ENCODE measurements at regions not wholly inside any gene's neighbourhood (a gene's known extent, or its start where the extent isn't known, plus 50 kb on each side); places are given as distances from the start of the nearest gene placed in this dataset.

- Histone ChIP-seq H3K4me2 (no peak overlapping the region), H3K9me2 (no peaks in the 10 kb centered on the region), H3K9ac (no peak overlapping the region), H3K27ac (ENCODE audit: low read depth in 2 of 2, low read length in 1 of 2) (no peak overlapping the region), H3K36me3 (replicated peaks in 1 of 2; ENCODE audit: control insufficient read depth in 1 of 2, insufficient read depth in 2 of 2, low read length in 1 of 2) (no peaks in the 10 kb centered on the region), H3K27me3 (ENCODE audit: insufficient read depth) (no peaks in the 10 kb centered on the region), H4K20me1 (ENCODE audit: insufficient read depth) (no peaks in the 10 kb centered on the region), H3K9me3 (no peaks in the 10 kb centered on the region), H2AFZ (ENCODE audit: low read depth) (no peak overlapping the region), H3F3A (replicated peaks; ENCODE audit: insufficient read depth) (no peaks in the 10 kb centered on the region), H3K79me2 (ENCODE audit: insufficient read depth) (no peaks in the 10 kb centered on the region), H3K4me3 (ENCODE audit: low read depth in 2 of 2, low read length in 1 of 2) (no peak overlapping the region), H3K4me1 (ENCODE audit: control insufficient read depth in 1 of 2, insufficient read depth in 2 of 2, low read depth in 1 of 2, low read length in 1 of 2) (no peaks in the 10 kb centered on the region)
- WGBS (ENCODE audit: low lambda C conversion rate) = 0% methylated on average over 1 of the region's 1 CpG
- ChIA-PET POLR2A (no interaction called here), CTCF (no interaction called here)
- TF ChIP-seq MEF2A (IDR thresholded peaks at IDR 0.05; ENCODE audit: borderline replicate concordance, low read depth) = no peak
- TF ChIP-seq JUND (IDR thresholded peaks at IDR 0.05) = no peak
- TF ChIP-seq TEAD4 (IDR thresholded peaks at IDR 0.05; ENCODE audit: borderline replicate concordance, insufficient read depth) = no peak
- no peak for TF ChIP-seq ELF1 (IDR thresholded peaks at IDR 0.05)
- TF ChIP-seq FOSL2 (IDR thresholded peaks at IDR 0.05; ENCODE audit: borderline replicate concordance, low read depth) = no peak
- TF ChIP-seq NFIC (IDR thresholded peaks at IDR 0.05; ENCODE audit: borderline replicate concordance) = no peak
- DNase-seq = no peak
Observed at GRCh38 chr2:33893824-33894223, 294.7 kb upstream of the FAM98A start.

GRCh38 chr2:33891616-33892015, 292.5 kb upstream of the FAM98A start:
- no peak overlapping the region for H3K4me3 ChIP-seq (ENCODE audit: low read depth in 2 of 2, low read length in 1 of 2)
- H3K9me3 ChIP-seq = no peaks in the 10 kb centered on the region
- POLR2A ChIA-PET = no interaction called here
- DNase-seq = no peak
- CTCF ChIA-PET = no interaction called here
- no peaks in the 10 kb centered on the region for H3K4me1 ChIP-seq (ENCODE audit: control insufficient read depth in 1 of 2, insufficient read depth in 2 of 2, low read depth in 1 of 2, low read length in 1 of 2)
- TF ChIP-seq IRF3 (IDR thresholded peaks at IDR 0.05; ENCODE audit: low read depth, low read length) = no peak
- TF ChIP-seq PBX3 (IDR thresholded peaks at IDR 0.05) = no peak
- no peak for TF ChIP-seq FOXJ3 (CRISPR knock-in tag; IDR thresholded peaks at IDR 0.05)
- TF ChIP-seq SIN3A (IDR thresholded peaks at IDR 0.05; ENCODE audit: borderline replicate concordance, low read depth, low read length) = no peak
- TF ChIP-seq USF1 (IDR thresholded peaks at IDR 0.05; ENCODE audit: borderline replicate concordance, low read depth) = no peak
- no peak for TF ChIP-seq ZBTB33 (IDR thresholded peaks at IDR 0.05; ENCODE audit: borderline replicate concordance, low read depth)
- no peak for TF ChIP-seq MEF2A (IDR thresholded peaks at IDR 0.05; ENCODE audit: borderline replicate concordance, low read depth)
- TF ChIP-seq GABPA (IDR thresholded peaks at IDR 0.05; ENCODE audit: low read depth) = no peak
- TF ChIP-seq CHD2 (IDR thresholded peaks at IDR 0.05; ENCODE audit: low read length, partially characterized antibody) = no peak
- TF ChIP-seq RCOR1 (IDR thresholded peaks at IDR 0.05; ENCODE audit: low read length) = no peak
- no peak for TF ChIP-seq GATA2 (CRISPR knock-in tag; IDR thresholded peaks at IDR 0.05)
- no peak for TF ChIP-seq RXRA (IDR thresholded peaks at IDR 0.05; ENCODE audit: borderline replicate concordance, low read depth)
- no peak overlapping the region for H2AFZ ChIP-seq (ENCODE audit: low read depth)
- no peaks in the 10 kb centered on the region for H3K9me2 ChIP-seq
- H3K27me3 ChIP-seq (ENCODE audit: insufficient read depth) = no peaks in the 10 kb centered on the region
- WGBS (ENCODE audit: low lambda C conversion rate) = 0% methylated on average over 4 of the region's 4 CpGs
- no peak overlapping the region for H3K9ac ChIP-seq
- H3K36me3 ChIP-seq (replicated peaks in 1 of 2; ENCODE audit: control insufficient read depth in 1 of 2, insufficient read depth in 2 of 2, low read length in 1 of 2) = no peaks in the 10 kb centered on the region
- no peaks in the 10 kb centered on the region for H3K79me2 ChIP-seq (ENCODE audit: insufficient read depth)
- H4K20me1 ChIP-seq (ENCODE audit: insufficient read depth) = no peaks in the 10 kb centered on the region
- no peaks in the 10 kb centered on the region for H3F3A ChIP-seq (replicated peaks; ENCODE audit: insufficient read depth)
- no peak overlapping the region for H3K4me2 ChIP-seq
- H3K27ac ChIP-seq (ENCODE audit: low read depth in 2 of 2, low read length in 1 of 2) = no peak overlapping the region

Measured in SK-N-SH (cell line).